Kidney epithelial cell (primary cell): ENCODE measurements at regions not wholly inside any gene's neighbourhood (a gene's known extent, or its start where the extent isn't known, plus 50 kb on each side); places are given as distances from the start of the nearest gene placed in this dataset.
"Not testable (repeated sequence)": the region's sequence is repeated elsewhere in the genome, so short reads cannot be mapped to it uniquely, and the experiment has no call there.

Experiments
- DNase-seq: peaks from one replicate; pipeline ENCODE4 v3.0.0-alpha.2; 2010; ENCODE audit warnings: low read depth
- H3K27me3 ChIP-seq: 2 replicates; pipeline ENCODE4 v1.6.0; 2011; ENCODE audit warnings: low read length; ENCODE audit not compliant: control insufficient read depth, insufficient read depth
- H3K36me3 ChIP-seq: 2 replicates; pipeline ENCODE4 v1.5.1; 2011; ENCODE audit warnings: low read length; ENCODE audit not compliant: control insufficient read depth, insufficient read depth
- H3K4me3 ChIP-seq: 2 replicates; pipeline ENCODE4 v1.5.1; 2011; ENCODE audit warnings: low read depth, mild to moderate bottlenecking, control low read depth, low read length
- CTCF ChIP-seq: IDR thresholded peaks from 2 replicates; pipeline ENCODE4 v1.5.1; 2011; ENCODE audit warnings: mild to moderate bottlenecking, moderate library complexity, low read length, control low read depth, inconsistent platforms; ENCODE audit not compliant: insufficient read depth, poor library complexity, severe bottlenecking

- no peak for DNase-seq
- H3K27me3 ChIP-seq, result no peaks in the 10 kb centered on the region
- H3K36me3 ChIP-seq, result no peaks in the 10 kb centered on the region
- no peak for TF ChIP-seq CTCF
- no peak overlapping the region for H3K4me3 ChIP-seq
Observed at GRCh38 chr2:7752291-7752690, 835.1 kb downstream of the RNF144A start.

DNA sequence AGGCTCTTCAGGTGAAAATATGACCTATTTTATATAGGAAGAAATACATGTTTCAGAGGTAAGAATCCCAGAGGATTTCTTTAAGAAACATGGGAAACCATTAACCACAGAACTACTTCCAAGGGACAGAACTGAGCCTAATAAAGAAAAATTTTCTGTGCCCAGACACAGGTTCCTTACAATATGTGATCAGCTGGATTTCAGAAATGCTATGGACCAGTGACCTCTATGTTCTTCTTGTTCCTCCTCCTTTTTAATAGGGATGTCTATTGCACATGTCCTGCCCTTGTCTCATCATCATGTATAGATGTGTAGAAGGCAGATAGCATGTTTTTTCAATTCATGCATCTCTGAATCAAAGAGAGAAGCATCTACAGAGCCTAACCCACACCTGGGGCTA, 836.6 kb downstream of the RNF144A start:
- no peak overlapping the region for H3K4me3 ChIP-seq
- H3K36me3 ChIP-seq, result no peaks in the 10 kb centered on the region
- H3K27me3 ChIP-seq, result no peaks in the 10 kb centered on the region
- TF ChIP-seq CTCF, result no peak
- no peak for DNase-seq

DNA sequence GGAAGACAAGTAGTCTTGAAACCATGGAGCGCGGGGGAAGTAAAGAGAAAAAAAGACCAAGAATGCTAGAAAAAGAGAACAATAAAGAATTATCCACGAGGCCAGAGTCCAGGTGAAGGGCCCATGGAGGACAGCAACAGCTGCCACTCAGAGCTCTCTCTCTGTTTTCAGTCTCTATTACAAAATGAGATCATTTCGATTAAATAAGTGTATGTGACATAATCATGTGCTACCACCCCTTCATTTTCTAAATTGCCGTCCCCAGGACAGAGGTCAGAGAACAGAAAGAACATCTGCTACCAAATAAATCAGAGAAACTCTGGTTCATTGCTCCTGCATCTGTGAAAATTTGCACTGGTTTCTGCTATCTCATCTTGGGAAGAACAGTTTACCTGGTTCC, 838.7 kb downstream of the RNF144A start:
- H3K27me3 ChIP-seq, result no peaks in the 10 kb centered on the region
- DNase-seq, result no peak
- H3K4me3 ChIP-seq, result no peak overlapping the region
- H3K36me3 ChIP-seq, result no peaks in the 10 kb centered on the region
- no peak for TF ChIP-seq CTCF

- Histone ChIP-seq H3K36me3 (no peaks in the 10 kb centered on the region), H3K27me3 (no peaks in the 10 kb centered on the region), H3K4me3 (no peak overlapping the region)
- no peak for DNase-seq
- no peak for TF ChIP-seq CTCF
Observed at GRCh38 chr2:7758073-7758759, 841.0 kb downstream of the RNF144A start.

- DNase-seq, result no peak
- Histone ChIP-seq H3K4me3 (no peak overlapping the region), H3K36me3 (no peaks in the 10 kb centered on the region), H3K27me3 (no peaks in the 10 kb centered on the region)
- no peak for TF ChIP-seq CTCF
Observed at GRCh38 chr2:7759898-7760297, 842.7 kb downstream of the RNF144A start.

DNA sequence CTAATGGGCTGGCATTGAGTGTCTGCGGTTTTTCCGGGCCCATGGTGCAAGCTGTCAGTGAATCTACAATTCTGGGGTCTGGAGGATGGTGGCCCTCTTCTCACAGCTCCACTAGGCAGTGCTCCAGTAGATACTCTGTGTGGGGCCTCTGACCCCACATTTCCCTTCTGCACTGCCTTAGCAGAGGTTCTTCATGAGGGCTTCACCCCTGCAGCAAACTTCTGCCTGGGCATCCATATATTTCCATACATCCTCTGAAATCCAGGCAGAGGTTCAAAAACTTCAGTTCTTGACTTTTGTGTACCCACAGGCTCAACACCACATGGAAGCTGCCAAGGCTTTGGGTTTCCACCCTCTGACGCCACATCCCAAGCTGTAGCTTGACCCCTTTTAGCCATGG, 846.2 kb downstream of the RNF144A start:
- H3K4me3 ChIP-seq, H3K36me3 ChIP-seq, H3K27me3 ChIP-seq, DNase-seq: not testable (repeated sequence)
